ENCODE measurements at regions not wholly inside any gene's neighbourhood (a gene's known extent, or its start where the extent isn't known, plus 50 kb on each side); places are given as distances from the start of the nearest gene placed in this dataset.

DNA sequence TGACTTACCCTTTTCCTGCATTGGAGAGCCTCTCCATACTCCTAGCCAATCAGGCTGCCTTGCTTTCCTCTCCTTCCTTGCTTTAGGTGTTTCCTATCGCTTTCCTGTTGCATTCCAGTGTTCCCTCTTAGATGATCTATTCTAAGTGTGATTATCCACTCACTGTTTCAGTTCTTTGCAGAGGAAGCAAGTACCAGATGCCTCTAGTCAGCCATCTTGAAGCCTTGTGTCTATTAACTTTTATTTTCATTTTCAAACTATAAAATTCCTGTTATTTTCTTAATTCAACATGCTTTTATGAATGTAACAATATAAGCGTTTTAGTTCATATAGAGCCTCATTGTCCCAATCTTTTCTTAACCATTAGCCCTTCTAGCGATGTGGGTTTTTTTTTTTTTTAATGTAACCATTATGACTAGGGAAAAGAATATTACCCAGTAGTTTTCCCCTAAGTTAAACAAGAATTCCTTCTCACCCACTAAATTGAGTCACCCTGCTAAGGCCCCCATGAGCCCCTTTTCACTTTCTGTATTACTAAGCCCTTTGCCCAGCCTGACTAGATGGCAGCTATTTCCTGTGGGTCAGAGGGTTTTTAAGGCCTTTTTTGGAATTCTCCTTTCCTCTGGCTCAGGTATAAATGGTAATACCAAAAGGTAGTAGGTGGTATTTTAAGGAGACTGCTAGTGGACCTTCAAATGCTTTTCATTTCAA is 229.4 kb upstream of the CTNNB1 start:
- TF ChIP-seq, protein P1, sequence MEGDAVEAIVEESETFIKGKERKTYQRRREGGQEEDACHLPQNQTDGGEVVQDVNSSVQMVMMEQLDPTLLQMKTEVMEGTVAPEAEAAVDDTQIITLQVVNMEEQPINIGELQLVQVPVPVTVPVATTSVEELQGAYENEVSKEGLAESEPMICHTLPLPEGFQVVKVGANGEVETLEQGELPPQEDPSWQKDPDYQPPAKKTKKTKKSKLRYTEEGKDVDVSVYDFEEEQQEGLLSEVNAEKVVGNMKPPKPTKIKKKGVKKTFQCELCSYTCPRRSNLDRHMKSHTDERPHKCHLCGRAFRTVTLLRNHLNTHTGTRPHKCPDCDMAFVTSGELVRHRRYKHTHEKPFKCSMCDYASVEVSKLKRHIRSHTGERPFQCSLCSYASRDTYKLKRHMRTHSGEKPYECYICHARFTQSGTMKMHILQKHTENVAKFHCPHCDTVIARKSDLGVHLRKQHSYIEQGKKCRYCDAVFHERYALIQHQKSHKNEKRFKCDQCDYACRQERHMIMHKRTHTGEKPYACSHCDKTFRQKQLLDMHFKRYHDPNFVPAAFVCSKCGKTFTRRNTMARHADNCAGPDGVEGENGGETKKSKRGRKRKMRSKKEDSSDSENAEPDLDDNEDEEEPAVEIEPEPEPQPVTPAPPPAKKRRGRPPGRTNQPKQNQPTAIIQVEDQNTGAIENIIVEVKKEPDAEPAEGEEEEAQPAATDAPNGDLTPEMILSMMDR (IDR thresholded peaks at IDR 0.05 in 4 of 5, conservative IDR thresholded peaks at IDR 0.05 in 1 of 5) = no peak
- TF ChIP-seq POLR2A (IDR thresholded peaks at IDR 0.05) = no peak
